GM23338 (cell line): ENCODE measurements at regions not wholly inside any gene's neighbourhood (a gene's known extent, or its start where the extent isn't known, plus 50 kb on each side); places are given as distances from the start of the nearest gene placed in this dataset.

Experiments
- ATAC-seq: fragments of 200-7000 bp; cut with Tn5 transposase; 3 replicates; pipeline ENCODE4 v1.9.1; 2020
- DNase-seq: peaks from one replicate; pipeline ENCODE4 v3.0.0-alpha.2; 2015; ENCODE audit warnings: low spot score
- H2AFZ ChIP-seq: fragments of 200-600 bp; sonication (generic); 2 replicates; pipeline ENCODE4 v1.8.0; 2016; ENCODE audit warnings: antibody characterized with exemption, mild to moderate bottlenecking, moderate library complexity
- H3F3A ChIP-seq: fragments of 200-600 bp; sonication (generic); replicated peaks from 2 replicates; pipeline ENCODE4 v1.8.0; 2017; ENCODE audit warnings: antibody characterized with exemption, mixed run types, low read depth
- H3K27ac ChIP-seq: fragments of 200-600 bp; sonication (generic); 2 replicates; pipeline ENCODE4 v1.6.1; 2016; ENCODE audit warnings: low read depth
- H3K27me3 ChIP-seq: fragments of 200-600 bp; sonication (generic); 2 replicates; pipeline ENCODE4 v1.8.0; 2016; ENCODE audit warnings: mild to moderate bottlenecking, mixed run types, moderate library complexity; ENCODE audit not compliant: insufficient read depth
- H3K36me3 ChIP-seq: fragments of 200-600 bp; sonication (generic); 2 replicates; pipeline ENCODE4 v1.8.0; 2016; ENCODE audit warnings: mild to moderate bottlenecking; ENCODE audit not compliant: insufficient read depth
- H3K4me1 ChIP-seq: fragments of 200-600 bp; sonication (generic); 2 replicates; pipeline ENCODE4 v1.8.0; 2016; ENCODE audit warnings: mild to moderate bottlenecking, moderate library complexity; ENCODE audit not compliant: insufficient read depth
- H3K4me2 ChIP-seq: fragments of 200-600 bp; sonication (generic); 2 replicates; pipeline ENCODE4 v1.7.1; 2017; ENCODE audit warnings: mixed run types
- H3K4me3 ChIP-seq: fragments of 200-600 bp; sonication (generic); 2 replicates; pipeline ENCODE4 v1.6.1; 2016; ENCODE audit warnings: mixed run types
- H3K79me2 ChIP-seq: fragments of 200-600 bp; sonication (generic); replicated peaks from 2 replicates; pipeline ENCODE4 v1.8.0; 2017; ENCODE audit warnings: mild to moderate bottlenecking; ENCODE audit not compliant: insufficient read depth
- H3K9me2 ChIP-seq: fragments of 200-600 bp; sonication (generic); 2 replicates; pipeline ENCODE4 v1.8.0; 2017; ENCODE audit not compliant: insufficient read depth
- H4K20me1 ChIP-seq: fragments of 200-600 bp; sonication (generic); replicated peaks from 2 replicates; pipeline ENCODE4 v1.8.0; 2017; ENCODE audit warnings: mild to moderate bottlenecking; ENCODE audit not compliant: insufficient read depth
- H3K27ac Mint-ChIP-seq: 2 replicates; pipeline ENCODE4 v1.8.0; 2020; ENCODE audit warnings: inconsistent platforms, mild to moderate bottlenecking, moderate library complexity, mixed read lengths
- H3K27me3 Mint-ChIP-seq: 3 replicates; pipeline ENCODE4 v1.8.0; 2022; ENCODE audit warnings: low read depth, mild to moderate bottlenecking, moderate library complexity, mixed read lengths, inconsistent platforms; ENCODE audit not compliant: insufficient read depth, poor library complexity
- H3K36me3 Mint-ChIP-seq: 3 replicates; pipeline ENCODE4 v1.8.0; 2021; ENCODE audit warnings: low read depth, mild to moderate bottlenecking, inconsistent platforms, moderate library complexity, mixed read lengths
- H3K4me1 Mint-ChIP-seq: 3 replicates; pipeline ENCODE4 v1.8.0; 2020; ENCODE audit warnings: mild to moderate bottlenecking, inconsistent platforms, mixed read lengths
- H3K4me3 Mint-ChIP-seq: 3 replicates; pipeline ENCODE4 v1.8.0; 2021; ENCODE audit warnings: moderate library complexity, mild to moderate bottlenecking, inconsistent platforms, mixed read lengths
- H3K9me3 Mint-ChIP-seq: 3 replicates; pipeline ENCODE4 v1.8.0; 2020; ENCODE audit warnings: moderate library complexity, mild to moderate bottlenecking, inconsistent platforms, mixed read lengths
- EZH2phosphoT487 ChIP-seq: fragments of 200-600 bp; sonication (generic); IDR thresholded peaks from one replicate; pipeline ENCODE4 v1.8.1; 2018; ENCODE audit warnings: antibody characterized with exemption; ENCODE audit not compliant: unreplicated experiment
- NANOG ChIP-seq: IDR thresholded peaks from 2 replicates; pipeline ENCODE4 v1.6.1; 2016; ENCODE audit warnings: antibody characterized with exemption, borderline replicate concordance
- POLR2AphosphoS5 ChIP-seq: IDR thresholded peaks from 2 replicates; pipeline ENCODE4 v1.6.1; 2016; ENCODE audit warnings: antibody characterized with exemption, low read depth
- ZNF331 ChIP-seq: fragments of 250-450 bp; sonication (Bioruptor Pico); IDR thresholded peaks from 2 replicates; pipeline ENCODE4 v1.5.0; 2020; ENCODE audit warnings: low read depth, mild to moderate bottlenecking, moderate library complexity
- TF ChIP-seq, protein P1 (sequence below): IDR thresholded peaks from one replicate; pipeline ENCODE4 v1.6.1; 2018; ENCODE audit warnings: antibody characterized with exemption; ENCODE audit not compliant: unreplicated experiment
- TF ChIP-seq, protein P2 (sequence below), 2 experiments: fragments of 200-600 bp in 1 of 2; sonication (generic) in 1 of 2; conservative IDR thresholded peaks; 2 replicates each; pipeline versions ENCODE4 v1.5.1 to v1.6.1; 2016 to 2017; ENCODE audit warnings: antibody characterized with exemption in 2 of 2, low read depth in 2 of 2, mild to moderate bottlenecking in 2 of 2, moderate library complexity in 1 of 2
- TF ChIP-seq, protein P3 (sequence below): fragments of 250-450 bp; sonication (Bioruptor Pico); IDR thresholded peaks from 2 replicates; pipeline ENCODE4 v1.5.0; 2020; ENCODE audit warnings: mild to moderate bottlenecking, moderate library complexity

DNA sequence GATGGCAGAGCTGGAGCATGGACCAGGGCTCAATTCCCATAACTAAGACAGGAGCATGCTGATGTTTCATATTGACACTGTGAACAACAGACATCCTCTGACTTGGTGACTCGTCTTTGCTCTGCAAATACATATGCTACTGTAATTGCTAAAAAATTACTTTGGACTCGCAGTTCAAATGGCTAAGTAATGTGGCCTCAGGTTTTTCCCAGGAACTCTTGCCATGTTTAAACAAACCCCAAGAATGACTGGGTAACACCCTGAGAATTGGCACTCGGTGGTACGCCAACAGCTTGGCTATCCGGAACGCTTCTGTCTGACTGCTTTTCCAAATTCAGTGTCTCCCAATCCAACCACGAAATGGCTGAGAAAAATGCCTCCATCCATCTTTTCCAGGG is 456.7 kb upstream of the THBS1 start:
- Histone ChIP-seq H3K4me2 (no peak overlapping the region), H3K79me2 (no peaks in the 10 kb centered on the region), H3K27me3 (no peaks in the 10 kb centered on the region), H3F3A (no peaks in the 10 kb centered on the region), H2AFZ (no peak overlapping the region), H3K4me1 (0 out of 2 replicates have a peak, but pooled peaks cover 9% of the 10 kb centered on the region), H3K4me3 (no peak overlapping the region), H3K9me2 (peaks cover 3% of the 10 kb centered on the region; the same call in 1 of the 2 replicates), H4K20me1 (no peaks in the 10 kb centered on the region), H3K27ac (no peak overlapping the region), H3K36me3 (no peaks in the 10 kb centered on the region)
- Mint-ChIP-seq H3K4me3 (no peak overlapping the region), H3K27ac (no peak overlapping the region), H3K27me3 (peaks cover 2% of the 10 kb centered on the region), H3K36me3 (no peaks in the 10 kb centered on the region), H3K9me3 (no peaks in the 10 kb centered on the region), H3K4me1 (peaks cover 10% of the 10 kb centered on the region; the same call in 2 of the 3 replicates)
- DNase-seq (no peak), ATAC-seq (no peak)
- TF ChIP-seq, protein P1, sequence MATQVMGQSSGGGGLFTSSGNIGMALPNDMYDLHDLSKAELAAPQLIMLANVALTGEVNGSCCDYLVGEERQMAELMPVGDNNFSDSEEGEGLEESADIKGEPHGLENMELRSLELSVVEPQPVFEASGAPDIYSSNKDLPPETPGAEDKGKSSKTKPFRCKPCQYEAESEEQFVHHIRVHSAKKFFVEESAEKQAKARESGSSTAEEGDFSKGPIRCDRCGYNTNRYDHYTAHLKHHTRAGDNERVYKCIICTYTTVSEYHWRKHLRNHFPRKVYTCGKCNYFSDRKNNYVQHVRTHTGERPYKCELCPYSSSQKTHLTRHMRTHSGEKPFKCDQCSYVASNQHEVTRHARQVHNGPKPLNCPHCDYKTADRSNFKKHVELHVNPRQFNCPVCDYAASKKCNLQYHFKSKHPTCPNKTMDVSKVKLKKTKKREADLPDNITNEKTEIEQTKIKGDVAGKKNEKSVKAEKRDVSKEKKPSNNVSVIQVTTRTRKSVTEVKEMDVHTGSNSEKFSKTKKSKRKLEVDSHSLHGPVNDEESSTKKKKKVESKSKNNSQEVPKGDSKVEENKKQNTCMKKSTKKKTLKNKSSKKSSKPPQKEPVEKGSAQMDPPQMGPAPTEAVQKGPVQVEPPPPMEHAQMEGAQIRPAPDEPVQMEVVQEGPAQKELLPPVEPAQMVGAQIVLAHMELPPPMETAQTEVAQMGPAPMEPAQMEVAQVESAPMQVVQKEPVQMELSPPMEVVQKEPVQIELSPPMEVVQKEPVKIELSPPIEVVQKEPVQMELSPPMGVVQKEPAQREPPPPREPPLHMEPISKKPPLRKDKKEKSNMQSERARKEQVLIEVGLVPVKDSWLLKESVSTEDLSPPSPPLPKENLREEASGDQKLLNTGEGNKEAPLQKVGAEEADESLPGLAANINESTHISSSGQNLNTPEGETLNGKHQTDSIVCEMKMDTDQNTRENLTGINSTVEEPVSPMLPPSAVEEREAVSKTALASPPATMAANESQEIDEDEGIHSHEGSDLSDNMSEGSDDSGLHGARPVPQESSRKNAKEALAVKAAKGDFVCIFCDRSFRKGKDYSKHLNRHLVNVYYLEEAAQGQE: no peak
- TF ChIP-seq ZNF331 (CRISPR knock-in tag): no peak
- TF ChIP-seq, protein P2, sequence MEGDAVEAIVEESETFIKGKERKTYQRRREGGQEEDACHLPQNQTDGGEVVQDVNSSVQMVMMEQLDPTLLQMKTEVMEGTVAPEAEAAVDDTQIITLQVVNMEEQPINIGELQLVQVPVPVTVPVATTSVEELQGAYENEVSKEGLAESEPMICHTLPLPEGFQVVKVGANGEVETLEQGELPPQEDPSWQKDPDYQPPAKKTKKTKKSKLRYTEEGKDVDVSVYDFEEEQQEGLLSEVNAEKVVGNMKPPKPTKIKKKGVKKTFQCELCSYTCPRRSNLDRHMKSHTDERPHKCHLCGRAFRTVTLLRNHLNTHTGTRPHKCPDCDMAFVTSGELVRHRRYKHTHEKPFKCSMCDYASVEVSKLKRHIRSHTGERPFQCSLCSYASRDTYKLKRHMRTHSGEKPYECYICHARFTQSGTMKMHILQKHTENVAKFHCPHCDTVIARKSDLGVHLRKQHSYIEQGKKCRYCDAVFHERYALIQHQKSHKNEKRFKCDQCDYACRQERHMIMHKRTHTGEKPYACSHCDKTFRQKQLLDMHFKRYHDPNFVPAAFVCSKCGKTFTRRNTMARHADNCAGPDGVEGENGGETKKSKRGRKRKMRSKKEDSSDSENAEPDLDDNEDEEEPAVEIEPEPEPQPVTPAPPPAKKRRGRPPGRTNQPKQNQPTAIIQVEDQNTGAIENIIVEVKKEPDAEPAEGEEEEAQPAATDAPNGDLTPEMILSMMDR (conservative IDR thresholded peaks at IDR 0.05; ENCODE audit: low read depth in 2 of 2): no peak
- TF ChIP-seq EZH2phosphoT487: no peak
- TF ChIP-seq POLR2AphosphoS5: no peak
- TF ChIP-seq, protein P3, sequence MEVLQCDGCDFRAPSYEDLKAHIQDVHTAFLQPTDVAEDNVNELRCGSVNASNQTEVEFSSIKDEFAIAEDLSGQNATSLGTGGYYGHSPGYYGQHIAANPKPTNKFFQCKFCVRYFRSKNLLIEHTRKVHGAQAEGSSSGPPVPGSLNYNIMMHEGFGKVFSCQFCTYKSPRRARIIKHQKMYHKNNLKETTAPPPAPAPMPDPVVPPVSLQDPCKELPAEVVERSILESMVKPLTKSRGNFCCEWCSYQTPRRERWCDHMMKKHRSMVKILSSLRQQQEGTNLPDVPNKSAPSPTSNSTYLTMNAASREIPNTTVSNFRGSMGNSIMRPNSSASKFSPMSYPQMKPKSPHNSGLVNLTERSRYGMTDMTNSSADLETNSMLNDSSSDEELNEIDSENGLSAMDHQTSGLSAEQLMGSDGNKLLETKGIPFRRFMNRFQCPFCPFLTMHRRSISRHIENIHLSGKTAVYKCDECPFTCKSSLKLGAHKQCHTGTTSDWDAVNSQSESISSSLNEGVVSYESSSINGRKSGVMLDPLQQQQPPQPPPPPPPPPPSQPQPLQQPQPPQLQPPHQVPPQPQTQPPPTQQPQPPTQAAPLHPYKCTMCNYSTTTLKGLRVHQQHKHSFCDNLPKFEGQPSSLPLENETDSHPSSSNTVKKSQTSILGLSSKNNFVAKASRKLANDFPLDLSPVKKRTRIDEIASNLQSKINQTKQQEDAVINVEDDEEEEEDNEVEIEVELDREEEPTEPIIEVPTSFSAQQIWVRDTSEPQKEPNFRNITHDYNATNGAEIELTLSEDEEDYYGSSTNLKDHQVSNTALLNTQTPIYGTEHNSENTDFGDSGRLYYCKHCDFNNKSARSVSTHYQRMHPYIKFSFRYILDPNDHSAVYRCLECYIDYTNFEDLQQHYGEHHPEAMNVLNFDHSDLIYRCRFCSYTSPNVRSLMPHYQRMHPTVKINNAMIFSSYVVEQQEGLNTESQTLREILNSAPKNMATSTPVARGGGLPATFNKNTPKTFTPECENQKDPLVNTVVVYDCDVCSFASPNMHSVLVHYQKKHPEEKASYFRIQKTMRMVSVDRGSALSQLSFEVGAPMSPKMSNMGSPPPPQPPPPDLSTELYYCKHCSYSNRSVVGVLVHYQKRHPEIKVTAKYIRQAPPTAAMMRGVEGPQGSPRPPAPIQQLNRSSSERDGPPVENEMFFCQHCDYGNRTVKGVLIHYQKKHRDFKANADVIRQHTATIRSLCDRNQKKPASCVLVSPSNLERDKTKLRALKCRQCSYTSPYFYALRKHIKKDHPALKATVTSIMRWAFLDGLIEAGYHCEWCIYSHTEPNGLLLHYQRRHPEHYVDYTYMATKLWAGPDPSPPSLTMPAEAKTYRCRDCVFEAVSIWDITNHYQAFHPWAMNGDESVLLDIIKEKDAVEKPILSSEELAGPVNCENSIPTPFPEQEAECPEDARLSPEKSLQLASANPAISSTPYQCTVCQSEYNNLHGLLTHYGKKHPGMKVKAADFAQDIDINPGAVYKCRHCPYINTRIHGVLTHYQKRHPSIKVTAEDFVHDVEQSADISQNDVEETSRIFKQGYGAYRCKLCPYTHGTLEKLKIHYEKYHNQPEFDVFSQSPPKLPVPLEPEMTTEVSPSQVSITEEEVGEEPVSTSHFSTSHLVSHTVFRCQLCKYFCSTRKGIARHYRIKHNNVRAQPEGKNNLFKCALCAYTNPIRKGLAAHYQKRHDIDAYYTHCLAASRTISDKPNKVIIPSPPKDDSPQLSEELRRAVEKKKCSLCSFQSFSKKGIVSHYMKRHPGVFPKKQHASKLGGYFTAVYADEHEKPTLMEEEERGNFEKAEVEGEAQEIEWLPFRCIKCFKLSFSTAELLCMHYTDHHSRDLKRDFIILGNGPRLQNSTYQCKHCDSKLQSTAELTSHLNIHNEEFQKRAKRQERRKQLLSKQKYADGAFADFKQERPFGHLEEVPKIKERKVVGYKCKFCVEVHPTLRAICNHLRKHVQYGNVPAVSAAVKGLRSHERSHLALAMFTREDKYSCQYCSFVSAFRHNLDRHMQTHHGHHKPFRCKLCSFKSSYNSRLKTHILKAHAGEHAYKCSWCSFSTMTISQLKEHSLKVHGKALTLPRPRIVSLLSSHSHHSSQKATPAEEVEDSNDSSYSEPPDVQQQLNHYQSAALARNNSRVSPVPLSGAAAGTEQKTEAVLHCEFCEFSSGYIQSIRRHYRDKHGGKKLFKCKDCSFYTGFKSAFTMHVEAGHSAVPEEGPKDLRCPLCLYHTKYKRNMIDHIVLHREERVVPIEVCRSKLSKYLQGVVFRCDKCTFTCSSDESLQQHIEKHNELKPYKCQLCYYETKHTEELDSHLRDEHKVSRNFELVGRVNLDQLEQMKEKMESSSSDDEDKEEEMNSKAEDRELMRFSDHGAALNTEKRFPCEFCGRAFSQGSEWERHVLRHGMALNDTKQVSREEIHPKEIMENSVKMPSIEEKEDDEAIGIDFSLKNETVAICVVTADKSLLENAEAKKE: no peak
- TF ChIP-seq NANOG: no peak
